Activated CD4-positive, alpha-beta T cell treated with anti-CD3 and anti-CD28 coated beads for 48 hours (primary cell): ENCODE measurements at regions not wholly inside any gene's neighbourhood (a gene's known extent, or its start where the extent isn't known, plus 50 kb on each side); places are given as distances from the start of the nearest gene placed in this dataset.
A peak's percentile ranks its signal among the peaks of the same experiment; 100 is the strongest.
"Not testable (repeated sequence)": the region's sequence is repeated elsewhere in the genome, so short reads cannot be mapped to it uniquely, and the experiment has no call there.

Experiments used
- DNase-seq: peaks from one replicate; pipeline ENCODE4 v3.0.0-alpha.2; 2020

GRCh38 chrX:102784550-102784949, 64.0 kb downstream of the GPRASP3 start:
- no peak for DNase-seq

GRCh38 chrX:102787283-102787682, 66.7 kb downstream of the GPRASP3 start:
- DNase-seq: no peak

DNA sequence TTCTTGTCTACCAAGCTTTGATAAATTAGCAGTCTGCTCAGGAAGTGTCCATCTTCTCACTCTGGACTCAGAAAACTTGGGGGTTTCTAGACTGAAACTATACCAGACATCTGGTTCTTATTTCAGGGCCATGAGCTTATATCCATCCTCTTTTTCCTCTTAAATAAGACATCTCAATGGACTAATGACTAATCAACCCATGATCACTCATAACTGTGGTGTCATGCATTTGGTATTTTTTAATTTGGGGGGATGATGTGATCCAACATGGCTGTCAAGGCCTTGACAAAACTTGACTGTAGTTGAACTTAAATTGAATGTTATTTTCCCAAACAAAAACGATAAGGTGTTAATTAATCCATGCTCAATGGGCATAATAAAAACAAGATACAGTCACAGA, 87.8 kb downstream of the GPRASP3 start:
- DNase-seq: no peak

GRCh38 chrX:102818269-102818668, 97.7 kb downstream of the GPRASP3 start:
- not testable (repeated sequence) for DNase-seq

DNA sequence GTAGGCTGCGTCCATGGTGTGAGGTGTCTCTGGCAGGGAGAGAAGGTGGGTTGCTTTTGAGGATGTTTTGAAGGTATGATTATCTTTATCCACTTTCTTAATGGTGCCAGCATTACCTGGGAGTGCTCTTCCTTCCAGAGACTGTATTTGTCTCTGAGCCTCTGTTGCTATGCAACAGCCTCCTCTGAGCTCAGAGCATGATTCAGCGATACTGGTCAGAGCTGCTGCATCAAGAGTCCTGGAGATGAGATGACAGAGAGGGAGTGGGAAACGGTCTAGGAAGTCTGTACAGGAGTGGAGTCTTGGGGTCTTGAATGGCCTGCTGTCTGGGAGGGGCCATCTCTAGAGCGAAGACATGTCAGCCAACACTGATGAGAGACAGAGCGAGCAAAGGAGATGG, 104.4 kb upstream of the RAB40AL start:
- DNase-seq: no peak

DNA sequence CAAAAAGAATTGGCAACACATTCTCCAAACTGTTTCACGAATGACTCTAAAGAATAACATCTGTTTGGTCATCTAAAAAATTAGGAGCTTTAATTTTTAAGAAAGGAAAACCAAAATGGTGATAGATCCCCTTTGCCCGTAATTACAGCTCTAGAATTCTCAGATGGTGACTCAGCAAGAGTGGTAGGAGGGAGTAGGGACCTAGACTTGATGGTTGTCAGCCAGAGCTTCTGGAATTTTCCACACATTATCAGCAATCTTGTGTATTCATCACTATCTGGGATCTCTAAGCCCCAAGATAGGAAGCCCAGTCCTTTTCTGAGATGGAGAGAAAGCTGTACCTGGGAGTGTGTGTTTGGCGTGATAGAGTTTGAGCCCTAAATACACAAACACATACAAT, 103.9 kb upstream of the RAB40AL start:
- DNase-seq: no peak

DNA sequence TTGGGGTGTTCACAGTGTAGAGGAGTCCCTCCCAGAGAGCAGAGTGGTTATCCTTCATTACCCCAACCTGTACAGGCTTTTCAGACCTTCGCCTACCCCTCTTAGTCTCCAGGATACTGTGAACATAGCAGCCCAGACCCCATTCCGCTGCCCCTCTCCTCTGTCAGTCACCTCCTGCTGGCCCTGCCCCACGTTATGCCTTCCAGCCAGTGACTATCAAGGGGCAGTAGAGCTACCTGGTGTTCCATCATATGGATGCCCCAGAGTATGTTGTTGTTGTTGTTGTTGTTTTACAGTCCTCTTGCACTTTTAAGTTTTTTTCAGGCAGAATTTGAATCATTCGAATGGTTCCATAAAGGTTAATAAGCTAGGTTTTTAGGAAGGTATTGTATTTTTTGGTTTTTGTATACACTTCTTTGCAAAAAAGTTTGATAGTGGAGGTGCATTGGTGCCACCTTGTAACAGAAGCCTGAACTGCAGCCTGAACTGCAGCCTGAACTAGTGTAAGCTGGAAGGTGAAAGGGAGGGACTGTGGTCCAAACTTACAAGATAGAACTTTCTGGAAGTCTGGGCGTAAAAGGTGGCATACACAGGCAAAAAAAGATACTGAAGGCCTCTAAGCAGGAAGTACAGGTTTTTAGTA, 101.4 kb upstream of the RAB40AL start:
- DNase-seq: peak; percentile 4

- DNase-seq: no peak
Measured at GRCh38 chrX:102837847-102838246, 99.2 kb upstream of the RAB40AL start.

- no peak for DNase-seq
Measured at GRCh38 chrX:102840871-102841705, 96.0 kb upstream of the RAB40AL start.

DNA sequence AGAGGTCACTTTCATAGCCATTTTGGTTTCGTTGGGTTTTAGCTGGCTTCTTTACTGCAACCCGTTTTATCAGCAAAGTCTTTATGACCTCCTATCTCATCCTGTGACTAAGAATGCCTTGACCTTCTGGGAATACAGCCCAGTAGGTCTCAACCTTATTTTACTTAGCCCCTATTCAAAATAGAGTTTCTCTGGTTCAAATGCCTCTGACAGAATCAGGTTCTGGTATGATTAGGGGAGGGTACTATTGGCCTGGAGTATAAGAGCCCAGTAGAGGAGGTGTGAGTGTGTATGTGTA, 95.4 kb upstream of the RAB40AL start:
- no peak for DNase-seq

DNA sequence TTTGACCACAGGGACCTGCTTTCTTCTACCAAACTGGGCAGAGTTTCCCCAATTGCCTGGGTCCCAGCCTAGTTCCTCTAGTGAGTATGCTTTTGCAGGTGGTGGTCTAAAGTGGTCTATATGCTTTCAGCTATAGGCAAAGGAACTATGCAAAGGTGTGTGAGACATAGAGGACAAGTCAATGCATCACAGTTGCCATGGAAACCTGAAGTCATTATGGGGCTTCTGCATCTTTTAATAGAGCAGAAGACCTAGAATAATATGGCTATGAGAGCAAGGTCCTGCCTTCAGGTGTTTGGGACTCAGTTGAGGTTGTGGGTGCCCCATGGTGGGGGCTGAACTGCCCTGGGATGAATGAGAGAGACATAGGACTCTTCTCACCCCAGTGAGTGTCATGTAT, 92.1 kb upstream of the RAB40AL start:
- no peak for DNase-seq

DNA sequence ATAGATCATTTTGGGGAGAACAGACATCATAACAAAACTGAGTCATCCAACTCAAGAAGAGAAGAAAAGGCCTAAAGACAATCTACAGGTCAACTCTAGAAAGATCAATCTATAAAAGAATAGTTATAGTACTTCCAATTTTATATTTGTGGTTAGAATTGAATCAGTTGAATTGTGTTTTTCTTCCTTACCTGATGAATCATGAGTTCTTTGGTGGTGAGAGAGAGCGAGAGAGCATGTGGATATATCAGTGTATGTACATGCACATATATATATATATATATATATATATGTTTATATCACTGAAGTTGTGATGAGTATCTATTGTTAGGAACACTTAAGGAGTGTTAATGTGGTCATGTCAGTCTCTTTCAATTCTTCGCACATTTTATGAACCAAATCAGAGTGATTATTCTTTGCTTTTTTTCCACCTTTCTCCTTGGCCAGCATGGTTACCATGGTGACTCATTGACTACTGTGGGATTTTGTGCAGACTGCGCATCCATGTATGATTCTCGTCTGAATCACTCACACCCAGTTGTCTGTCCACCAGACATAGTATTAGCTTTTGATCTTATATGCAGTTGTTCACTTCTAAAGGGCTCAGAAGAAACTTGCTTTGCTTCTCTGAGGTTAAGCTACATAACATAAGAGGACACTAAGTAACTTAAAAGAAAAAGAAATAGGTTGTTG, 90.4 kb upstream of the RAB40AL start:
- no peak for DNase-seq

- DNase-seq: no peak
Measured at GRCh38 chrX:102847362-102847761, 89.7 kb upstream of the RAB40AL start.

GRCh38 chrX:102849396-102849795, 87.7 kb upstream of the RAB40AL start:
- no peak for DNase-seq

GRCh38 chrX:102858826-102859549, 78.1 kb upstream of the RAB40AL start:
- not testable (repeated sequence) for DNase-seq

DNA sequence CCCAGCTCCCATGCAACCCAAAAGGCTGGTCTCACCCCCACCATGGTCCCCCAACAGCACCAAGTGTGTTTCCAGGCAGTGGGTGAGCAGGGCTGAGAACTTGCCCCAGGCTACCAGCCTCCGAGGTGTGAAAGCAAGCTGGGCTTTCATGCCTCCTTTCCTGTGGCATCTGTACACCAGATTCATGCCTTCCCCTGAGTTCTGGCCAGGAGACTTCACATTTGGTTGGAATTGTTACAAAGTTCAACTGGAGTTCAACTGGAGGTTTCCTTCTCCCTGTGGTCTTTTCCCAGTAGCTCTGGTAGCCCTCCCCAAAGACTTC, 77.6 kb upstream of the RAB40AL start:
- DNase-seq: no peak

DNA sequence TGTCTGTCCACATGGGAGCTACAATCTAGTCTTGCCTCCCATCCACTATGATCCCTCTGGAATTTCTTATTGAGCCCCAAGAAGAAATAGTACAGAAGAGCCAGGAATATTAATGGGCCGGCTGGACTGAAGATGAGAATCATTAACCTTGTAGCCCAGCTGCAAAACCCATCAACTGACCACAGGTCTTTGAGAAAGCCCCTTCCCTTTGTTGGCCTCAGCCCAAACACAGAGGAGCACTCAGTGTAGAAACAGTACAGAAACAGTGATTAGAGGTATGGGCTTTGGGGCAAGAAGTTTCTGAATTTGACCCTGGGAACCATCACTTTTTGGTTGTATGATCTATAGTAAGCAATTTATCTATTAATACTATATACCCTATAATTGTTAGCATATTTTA, 76.8 kb upstream of the RAB40AL start:
- DNase-seq: no peak

DNA sequence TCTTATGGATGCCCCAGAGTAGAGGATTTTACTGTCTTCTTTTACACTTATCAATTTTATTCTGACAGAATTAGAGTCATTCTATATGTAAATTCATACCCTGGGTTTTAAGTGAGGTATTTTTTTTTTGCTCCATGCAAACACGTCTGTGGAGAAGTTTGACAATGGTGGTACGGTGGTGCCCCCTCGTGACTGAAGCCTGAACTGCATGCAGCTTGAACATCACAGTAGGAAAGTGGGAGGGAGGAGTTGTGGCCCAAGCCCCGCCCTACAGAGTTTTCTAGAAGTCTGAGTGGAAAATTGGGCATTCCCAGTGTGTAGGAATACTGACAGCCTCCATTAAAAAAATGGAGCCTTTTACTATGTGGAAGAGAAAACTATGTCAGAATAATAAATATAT, 73.3 kb upstream of the RAB40AL start:
- peak; percentile 86 for DNase-seq

- DNase-seq: no peak
Measured at GRCh38 chrX:102866981-102867656, 70.0 kb upstream of the RAB40AL start.

GRCh38 chrX:102883491-102883890, 53.6 kb upstream of the RAB40AL start:
- DNase-seq: no peak
